HG02970 (cell line): ENCODE measurements at regions not wholly inside any gene's neighbourhood (a gene's known extent, or its start where the extent isn't known, plus 50 kb on each side); places are given as distances from the start of the nearest gene placed in this dataset.

Experiments used
- ATAC-seq: cut with Tn5 transposase; IDR thresholded peaks from one replicate; pipeline ENCODE4 v1.9.1; 2021; ENCODE audit warnings: mild to moderate bottlenecking, moderate library complexity, moderate number of reproducible peaks; ENCODE audit not compliant: unreplicated experiment, low FRiP score

DNA sequence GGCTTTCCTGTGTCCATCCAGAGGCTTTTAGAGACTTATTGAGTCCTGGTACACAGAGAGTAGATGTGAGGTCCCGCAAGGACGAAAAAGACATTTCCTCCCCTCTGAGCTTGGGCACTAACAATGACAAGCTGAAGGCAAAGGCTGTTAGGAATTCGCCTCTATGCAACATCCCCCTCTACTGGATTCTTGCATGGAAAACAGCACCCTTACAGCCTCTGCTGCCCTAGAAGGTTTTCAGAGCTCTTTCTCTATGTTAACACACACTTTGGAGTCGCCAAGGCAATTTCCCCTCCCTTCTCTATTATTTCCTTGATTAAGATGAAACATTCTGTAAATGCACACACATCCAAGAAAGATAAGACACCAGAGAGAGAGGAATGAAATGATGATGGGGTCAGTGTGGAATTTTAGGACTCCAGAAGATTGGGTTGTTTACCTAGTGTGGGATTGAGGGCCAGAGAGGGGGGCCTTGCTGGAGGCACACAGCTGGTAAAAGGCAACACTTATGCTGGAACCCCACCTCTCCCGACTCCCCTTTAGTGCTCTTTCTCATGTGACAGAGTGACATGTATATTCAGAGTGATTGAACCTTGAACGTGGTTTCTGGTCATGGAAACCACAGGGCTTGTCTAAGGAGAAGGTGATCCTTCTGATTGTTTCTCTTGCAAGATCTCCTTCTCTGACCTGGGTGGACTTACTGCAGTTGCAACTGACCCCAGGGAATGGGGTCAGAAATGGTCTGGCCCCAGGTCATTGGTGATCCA lies 300.7 kb downstream of the CLIC5 start:
- ATAC-seq = no peak

DNA sequence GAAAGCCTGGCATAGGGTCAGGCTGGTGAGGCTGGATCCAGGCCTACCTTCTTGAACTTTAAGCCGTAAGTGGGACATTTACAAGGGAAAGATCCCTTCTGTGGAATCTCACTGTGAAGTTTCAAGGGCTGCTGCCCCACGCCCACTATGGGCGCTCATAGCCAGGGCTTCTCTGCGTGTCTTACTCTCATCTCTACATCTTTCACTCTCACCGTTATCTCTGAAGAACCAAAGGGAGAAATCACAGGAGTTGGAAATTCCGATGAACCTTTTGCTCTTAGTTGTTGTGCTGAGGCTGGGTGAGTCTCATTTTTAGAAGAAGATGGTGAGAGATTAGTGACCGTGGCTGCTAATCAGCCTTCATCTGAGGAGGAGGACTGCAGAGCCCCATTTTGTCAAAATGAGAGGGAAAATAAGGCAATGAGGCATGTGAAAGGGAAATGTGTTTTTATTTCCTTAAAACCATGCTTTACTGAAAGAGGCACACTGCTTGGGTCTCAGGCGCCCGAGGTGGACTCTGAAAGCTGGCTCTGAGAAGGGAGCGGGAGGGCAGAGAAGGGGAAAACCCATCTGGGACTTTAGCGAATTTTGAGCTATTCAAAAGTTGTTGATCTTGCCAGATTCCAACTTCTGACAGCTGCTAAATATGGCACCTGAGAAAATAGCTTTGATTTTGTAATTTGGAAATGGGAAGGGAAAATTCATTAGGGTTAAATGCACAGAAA lies 301.5 kb downstream of the CLIC5 start:
- ATAC-seq = no peak
